Panc1 (cell line): ENCODE measurements at regions not wholly inside any gene's neighbourhood (a gene's known extent, or its start where the extent isn't known, plus 50 kb on each side); places are given as distances from the start of the nearest gene placed in this dataset.

ENCODE experiments used
- ATAC-seq: fragments of 200-7000 bp; cut with Tn5 transposase; 2 replicates; pipeline ENCODE4 v1.9.1; 2020; ENCODE audit warnings: mild to moderate bottlenecking, moderate library complexity
- BruUV-seq: library from RNA; stranded (reverse); fragments of 400-500 nt; replicated peaks from 2 replicates; lab custom pipeline; 2021; lab: Mats Ljungman, UMichigan
- CTCF ChIA-PET: fragments of 300-600 bp; sonication (Branson Sonifier 250); formaldehyde crosslinking; loops from one replicate; lab custom pipeline; 2022; ENCODE audit warnings: antibody characterized with exemption; lab: Charles Lee
- POLR2A ChIA-PET: fragments of 300-600 bp; sonication (Branson Sonifier 250); formaldehyde crosslinking; loops from one replicate; lab custom pipeline; 2022; ENCODE audit warnings: antibody characterized with exemption; lab: Charles Lee
- DNase-seq: peaks from one replicate; pipeline ENCODE4 v3.0.0-alpha.2; 2010; ENCODE audit warnings: low read depth, low spot score
- H3K27ac ChIP-seq: 2 replicates; pipeline ENCODE4 v1.5.1; 2011; ENCODE audit warnings: mild to moderate bottlenecking, low read length, inconsistent platforms
- H3K27me3 ChIP-seq: fragments of 200-500 bp; sonication (Bioruptor generic); 2 replicates; pipeline ENCODE4 v1.6.0; 2014; ENCODE audit warnings: low read length, inconsistent platforms; ENCODE audit not compliant: control insufficient read depth, insufficient read depth
- H3K36me3 ChIP-seq: fragments of 200-500 bp; sonication (Bioruptor generic); 2 replicates; pipeline ENCODE4 v1.5.1; 2014; ENCODE audit warnings: inconsistent platforms, mild to moderate bottlenecking, low read length, moderate library complexity; ENCODE audit not compliant: control insufficient read depth, insufficient read depth
- H3K4me1 ChIP-seq: 2 replicates; pipeline ENCODE4 v1.5.1; 2011; ENCODE audit warnings: inconsistent platforms, mild to moderate bottlenecking, low read length, moderate library complexity; ENCODE audit not compliant: control insufficient read depth, insufficient read depth
- H3K4me3 ChIP-seq, 2 experiments: 2 replicates each; pipeline ENCODE4 v1.5.1; 2011 to 2012; ENCODE audit warnings: low read depth in 2 of 2, low read length in 2 of 2, mild to moderate bottlenecking in 2 of 2, inconsistent platforms in 1 of 2, moderate library complexity in 1 of 2
- H3K9me3 ChIP-seq: fragments of 200-500 bp; sonication (Bioruptor generic); 2 replicates; pipeline ENCODE4 v1.5.1; 2014; ENCODE audit warnings: low read depth, mild to moderate bottlenecking, inconsistent platforms, low read length, moderate library complexity; ENCODE audit not compliant: control insufficient read depth, insufficient read depth
- POLR2AphosphoS5 ChIP-seq: IDR thresholded peaks from 2 replicates; pipeline ENCODE4 v1.6.1; 2012; ENCODE audit warnings: mild to moderate bottlenecking, low read depth, low read length, moderate library complexity
- SIN3A ChIP-seq: IDR thresholded peaks from 2 replicates; pipeline ENCODE4 v1.6.1; 2012; ENCODE audit warnings: low read depth, mild to moderate bottlenecking, low read length, moderate library complexity, borderline replicate concordance; ENCODE audit not compliant: insufficient read depth
- TCF7L2 ChIP-seq: IDR thresholded peaks from 2 replicates; pipeline ENCODE4 v1.6.1; 2011; ENCODE audit warnings: mild to moderate bottlenecking, low read depth, low read length, inconsistent platforms
- in situ Hi-C: cut with HindIII; loops from 2 replicates; pipeline ENCODE4 v1.10.0; 2016; ENCODE audit warnings: low sequenced_read_pairs, low pct_unique_long_range_greater_than_20kb
- intact Hi-C: fragments of 100-400 bp; cut with micrococcal nuclease; formaldehyde crosslinking; loops from one replicate; pipeline ENCODE4 v1.10.0; 2022; ENCODE audit not compliant: unreplicated experiment
- TF ChIP-seq, protein P1 (sequence below): fragments of 450-650 bp; IDR thresholded peaks from 2 replicates; pipeline ENCODE4 v1.5.1; 2017; ENCODE audit warnings: mild to moderate bottlenecking
- TF ChIP-seq, protein P2 (sequence below), 2 experiments: IDR thresholded peaks; 2 replicates each; pipeline ENCODE4 v1.6.1; 2011 to 2012; ENCODE audit warnings: low read depth in 2 of 2, control low read depth in 1 of 2, low read length in 1 of 2, mild to moderate bottlenecking in 1 of 2, moderate library complexity in 1 of 2; ENCODE audit not compliant: insufficient read depth in 1 of 2

DNA sequence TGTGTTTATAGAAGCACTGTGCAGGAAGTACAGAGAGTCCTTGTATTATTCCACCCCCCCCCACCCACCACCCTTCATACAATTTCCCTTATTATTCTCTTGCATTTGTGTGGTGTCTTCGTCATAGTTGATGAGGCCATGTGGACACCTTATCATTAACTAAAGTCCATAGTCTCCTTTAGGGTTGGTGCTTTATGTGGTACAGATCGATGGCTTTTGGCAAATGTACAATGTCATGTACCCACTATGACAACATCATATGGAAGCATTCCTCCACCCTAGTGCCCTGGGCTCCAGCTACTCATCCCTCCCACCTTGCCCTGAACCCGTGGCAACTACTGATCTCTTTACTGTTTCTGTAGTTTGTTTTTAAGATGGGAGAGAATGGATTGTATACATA, 93.8 kb upstream of the HDAC4 start:
- Histone ChIP-seq H3K4me1 (no peaks in the 10 kb centered on the region), H3K4me3 (no peak overlapping the region), H3K9me3 (no peaks in the 10 kb centered on the region), H3K27me3 (peaks cover 8% of the 10 kb centered on the region), H3K36me3 (no peaks in the 10 kb centered on the region), H3K27ac (no peak overlapping the region)
- TF ChIP-seq SIN3A (no peak), TCF7L2 (no peak), POLR2AphosphoS5 (no peak)
- TF ChIP-seq, protein P1, sequence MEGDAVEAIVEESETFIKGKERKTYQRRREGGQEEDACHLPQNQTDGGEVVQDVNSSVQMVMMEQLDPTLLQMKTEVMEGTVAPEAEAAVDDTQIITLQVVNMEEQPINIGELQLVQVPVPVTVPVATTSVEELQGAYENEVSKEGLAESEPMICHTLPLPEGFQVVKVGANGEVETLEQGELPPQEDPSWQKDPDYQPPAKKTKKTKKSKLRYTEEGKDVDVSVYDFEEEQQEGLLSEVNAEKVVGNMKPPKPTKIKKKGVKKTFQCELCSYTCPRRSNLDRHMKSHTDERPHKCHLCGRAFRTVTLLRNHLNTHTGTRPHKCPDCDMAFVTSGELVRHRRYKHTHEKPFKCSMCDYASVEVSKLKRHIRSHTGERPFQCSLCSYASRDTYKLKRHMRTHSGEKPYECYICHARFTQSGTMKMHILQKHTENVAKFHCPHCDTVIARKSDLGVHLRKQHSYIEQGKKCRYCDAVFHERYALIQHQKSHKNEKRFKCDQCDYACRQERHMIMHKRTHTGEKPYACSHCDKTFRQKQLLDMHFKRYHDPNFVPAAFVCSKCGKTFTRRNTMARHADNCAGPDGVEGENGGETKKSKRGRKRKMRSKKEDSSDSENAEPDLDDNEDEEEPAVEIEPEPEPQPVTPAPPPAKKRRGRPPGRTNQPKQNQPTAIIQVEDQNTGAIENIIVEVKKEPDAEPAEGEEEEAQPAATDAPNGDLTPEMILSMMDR, result no peak
- TF ChIP-seq, protein P2, sequence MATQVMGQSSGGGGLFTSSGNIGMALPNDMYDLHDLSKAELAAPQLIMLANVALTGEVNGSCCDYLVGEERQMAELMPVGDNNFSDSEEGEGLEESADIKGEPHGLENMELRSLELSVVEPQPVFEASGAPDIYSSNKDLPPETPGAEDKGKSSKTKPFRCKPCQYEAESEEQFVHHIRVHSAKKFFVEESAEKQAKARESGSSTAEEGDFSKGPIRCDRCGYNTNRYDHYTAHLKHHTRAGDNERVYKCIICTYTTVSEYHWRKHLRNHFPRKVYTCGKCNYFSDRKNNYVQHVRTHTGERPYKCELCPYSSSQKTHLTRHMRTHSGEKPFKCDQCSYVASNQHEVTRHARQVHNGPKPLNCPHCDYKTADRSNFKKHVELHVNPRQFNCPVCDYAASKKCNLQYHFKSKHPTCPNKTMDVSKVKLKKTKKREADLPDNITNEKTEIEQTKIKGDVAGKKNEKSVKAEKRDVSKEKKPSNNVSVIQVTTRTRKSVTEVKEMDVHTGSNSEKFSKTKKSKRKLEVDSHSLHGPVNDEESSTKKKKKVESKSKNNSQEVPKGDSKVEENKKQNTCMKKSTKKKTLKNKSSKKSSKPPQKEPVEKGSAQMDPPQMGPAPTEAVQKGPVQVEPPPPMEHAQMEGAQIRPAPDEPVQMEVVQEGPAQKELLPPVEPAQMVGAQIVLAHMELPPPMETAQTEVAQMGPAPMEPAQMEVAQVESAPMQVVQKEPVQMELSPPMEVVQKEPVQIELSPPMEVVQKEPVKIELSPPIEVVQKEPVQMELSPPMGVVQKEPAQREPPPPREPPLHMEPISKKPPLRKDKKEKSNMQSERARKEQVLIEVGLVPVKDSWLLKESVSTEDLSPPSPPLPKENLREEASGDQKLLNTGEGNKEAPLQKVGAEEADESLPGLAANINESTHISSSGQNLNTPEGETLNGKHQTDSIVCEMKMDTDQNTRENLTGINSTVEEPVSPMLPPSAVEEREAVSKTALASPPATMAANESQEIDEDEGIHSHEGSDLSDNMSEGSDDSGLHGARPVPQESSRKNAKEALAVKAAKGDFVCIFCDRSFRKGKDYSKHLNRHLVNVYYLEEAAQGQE (IDR thresholded peaks at IDR 0.05; ENCODE audit: insufficient read depth in 1 of 2, low read depth in 2 of 2, low read length in 1 of 2), result no peak
- ChIA-PET CTCF (no interaction called here), POLR2A (no interaction called here)
- in situ Hi-C loops, result no loop called here
- ATAC-seq, result no peak
- no peak for DNase-seq
- intact Hi-C loops, result no loop called here
- BruUV-seq, result no TSS peak

DNA sequence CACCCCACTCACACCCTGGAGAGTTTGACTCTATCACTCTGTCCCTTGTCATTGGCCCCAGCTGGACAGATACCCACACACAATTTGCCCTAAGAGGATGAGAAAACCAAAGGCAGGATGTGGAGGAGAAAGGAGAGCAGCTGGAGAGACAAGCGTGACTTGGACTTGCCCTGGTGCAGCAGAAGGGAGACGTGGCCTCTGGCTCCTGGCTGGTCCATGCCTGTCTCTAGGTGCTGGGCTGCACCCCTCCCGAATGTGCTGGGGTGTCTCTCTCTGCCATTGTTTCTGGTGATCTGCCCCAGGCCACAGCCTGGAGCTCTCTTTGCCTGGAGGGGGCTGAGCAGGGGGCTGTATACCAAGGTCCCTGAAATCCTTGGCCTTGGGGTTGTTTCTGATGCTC, 88.7 kb upstream of the HDAC4 start:
- H3K36me3 ChIP-seq, result no peaks in the 10 kb centered on the region
- no peak overlapping the region for H3K27ac ChIP-seq
- BruUV-seq, result no TSS peak
- intact Hi-C loops, result no loop called here
- ChIA-PET CTCF (no interaction called here), POLR2A (no interaction called here)
- no peaks in the 10 kb centered on the region for H3K9me3 ChIP-seq
- H3K27me3 ChIP-seq, result peaks cover 11% of the 10 kb centered on the region
- no peak for ATAC-seq
- no peak overlapping the region for H3K4me3 ChIP-seq
- DNase-seq, result no peak
- in situ Hi-C loops, result no loop called here
- TF ChIP-seq, protein P2 (IDR thresholded peaks at IDR 0.05; ENCODE audit: insufficient read depth in 1 of 2, low read depth in 2 of 2, low read length in 1 of 2), result no peak
- TF ChIP-seq SIN3A, result no peak
- TF ChIP-seq, protein P1, result no peak
- no peak for TF ChIP-seq TCF7L2
- no peak for TF ChIP-seq POLR2AphosphoS5
- H3K4me1 ChIP-seq, result no peaks in the 10 kb centered on the region
